ENCODE measurements at regions not wholly inside any gene's neighbourhood (a gene's known extent, or its start where the extent isn't known, plus 50 kb on each side); places are given as distances from the start of the nearest gene placed in this dataset.

DNA sequence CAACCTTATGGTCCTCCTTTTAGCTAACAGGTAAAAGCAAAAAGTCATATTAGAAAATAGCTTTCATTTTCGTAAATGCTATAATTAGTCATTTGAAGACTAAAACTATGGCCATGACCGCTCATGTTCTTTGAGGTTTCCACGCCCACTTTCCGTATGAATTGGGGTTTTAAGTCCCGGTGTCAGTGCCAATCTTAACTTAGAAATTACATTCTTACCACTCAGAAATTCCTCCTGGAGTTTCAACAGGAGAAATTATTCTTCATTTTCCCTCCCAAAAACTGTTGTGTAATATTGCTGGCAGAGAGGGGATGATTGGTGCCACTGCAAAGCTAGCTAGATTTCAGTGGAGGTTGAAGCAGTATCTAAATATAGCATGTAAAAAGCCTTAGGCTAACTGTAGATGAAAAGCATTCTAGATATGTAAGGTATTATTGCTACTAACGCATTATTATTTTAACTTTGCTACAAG is 71.0 kb upstream of the MDFIC2 start:
- no peak overlapping the region for H3K4me3 ChIP-seq (ENCODE audit: control insufficient read depth, low read depth, low read length)
- TF ChIP-seq, protein P1, sequence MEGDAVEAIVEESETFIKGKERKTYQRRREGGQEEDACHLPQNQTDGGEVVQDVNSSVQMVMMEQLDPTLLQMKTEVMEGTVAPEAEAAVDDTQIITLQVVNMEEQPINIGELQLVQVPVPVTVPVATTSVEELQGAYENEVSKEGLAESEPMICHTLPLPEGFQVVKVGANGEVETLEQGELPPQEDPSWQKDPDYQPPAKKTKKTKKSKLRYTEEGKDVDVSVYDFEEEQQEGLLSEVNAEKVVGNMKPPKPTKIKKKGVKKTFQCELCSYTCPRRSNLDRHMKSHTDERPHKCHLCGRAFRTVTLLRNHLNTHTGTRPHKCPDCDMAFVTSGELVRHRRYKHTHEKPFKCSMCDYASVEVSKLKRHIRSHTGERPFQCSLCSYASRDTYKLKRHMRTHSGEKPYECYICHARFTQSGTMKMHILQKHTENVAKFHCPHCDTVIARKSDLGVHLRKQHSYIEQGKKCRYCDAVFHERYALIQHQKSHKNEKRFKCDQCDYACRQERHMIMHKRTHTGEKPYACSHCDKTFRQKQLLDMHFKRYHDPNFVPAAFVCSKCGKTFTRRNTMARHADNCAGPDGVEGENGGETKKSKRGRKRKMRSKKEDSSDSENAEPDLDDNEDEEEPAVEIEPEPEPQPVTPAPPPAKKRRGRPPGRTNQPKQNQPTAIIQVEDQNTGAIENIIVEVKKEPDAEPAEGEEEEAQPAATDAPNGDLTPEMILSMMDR (conservative IDR thresholded peaks at IDR 0.05; ENCODE audit: control insufficient read depth, insufficient read depth, low read depth, low read length), result no peak
- no peak for DNase-seq (ENCODE audit: low read depth)

- no peak for DNase-seq (ENCODE audit: low read depth)
- no peak overlapping the region for H3K4me3 ChIP-seq (ENCODE audit: control insufficient read depth, low read depth, low read length)
- TF ChIP-seq, protein P1 (conservative IDR thresholded peaks at IDR 0.05; ENCODE audit: control insufficient read depth, insufficient read depth, low read depth, low read length), result no peak
Measured at GRCh38 chr3:70374179-70374578, 61.7 kb upstream of the MDFIC2 start.

Data from fibroblast of mammary gland (primary cell).